Panc1 (cell line): ENCODE measurements at regions not wholly inside any gene's neighbourhood (a gene's known extent, or its start where the extent isn't known, plus 50 kb on each side); places are given as distances from the start of the nearest gene placed in this dataset.

Experiments
- ATAC-seq: fragments of 200-7000 bp; cut with Tn5 transposase; 2 replicates; pipeline ENCODE4 v1.9.1; 2020; ENCODE audit warnings: mild to moderate bottlenecking, moderate library complexity
- BruUV-seq: library from RNA; stranded (reverse); fragments of 400-500 nt; replicated peaks from 2 replicates; lab custom pipeline; 2021; lab: Mats Ljungman, UMichigan
- CTCF ChIA-PET: fragments of 300-600 bp; sonication (Branson Sonifier 250); formaldehyde crosslinking; loops from one replicate; lab custom pipeline; 2022; ENCODE audit warnings: antibody characterized with exemption; lab: Charles Lee
- POLR2A ChIA-PET: fragments of 300-600 bp; sonication (Branson Sonifier 250); formaldehyde crosslinking; loops from one replicate; lab custom pipeline; 2022; ENCODE audit warnings: antibody characterized with exemption; lab: Charles Lee
- DNase-seq: peaks from one replicate; pipeline ENCODE4 v3.0.0-alpha.2; 2010; ENCODE audit warnings: low read depth, low spot score
- H3K27ac ChIP-seq: 2 replicates; pipeline ENCODE4 v1.5.1; 2011; ENCODE audit warnings: mild to moderate bottlenecking, low read length, inconsistent platforms
- H3K27me3 ChIP-seq: fragments of 200-500 bp; sonication (Bioruptor generic); 2 replicates; pipeline ENCODE4 v1.6.0; 2014; ENCODE audit warnings: low read length, inconsistent platforms; ENCODE audit not compliant: control insufficient read depth, insufficient read depth
- H3K36me3 ChIP-seq: fragments of 200-500 bp; sonication (Bioruptor generic); 2 replicates; pipeline ENCODE4 v1.5.1; 2014; ENCODE audit warnings: inconsistent platforms, mild to moderate bottlenecking, low read length, moderate library complexity; ENCODE audit not compliant: control insufficient read depth, insufficient read depth
- H3K4me1 ChIP-seq: 2 replicates; pipeline ENCODE4 v1.5.1; 2011; ENCODE audit warnings: inconsistent platforms, mild to moderate bottlenecking, low read length, moderate library complexity; ENCODE audit not compliant: control insufficient read depth, insufficient read depth
- H3K4me3 ChIP-seq, 2 experiments: 2 replicates each; pipeline ENCODE4 v1.5.1; 2011 to 2012; ENCODE audit warnings: low read depth in 2 of 2, low read length in 2 of 2, mild to moderate bottlenecking in 2 of 2, inconsistent platforms in 1 of 2, moderate library complexity in 1 of 2
- H3K9me3 ChIP-seq: fragments of 200-500 bp; sonication (Bioruptor generic); 2 replicates; pipeline ENCODE4 v1.5.1; 2014; ENCODE audit warnings: low read depth, mild to moderate bottlenecking, inconsistent platforms, low read length, moderate library complexity; ENCODE audit not compliant: control insufficient read depth, insufficient read depth
- POLR2AphosphoS5 ChIP-seq: IDR thresholded peaks from 2 replicates; pipeline ENCODE4 v1.6.1; 2012; ENCODE audit warnings: mild to moderate bottlenecking, low read depth, low read length, moderate library complexity
- REST ChIP-seq, 2 experiments: IDR thresholded peaks; 2 replicates each; pipeline ENCODE4 v1.6.1; 2011 to 2012; ENCODE audit warnings: low read depth in 2 of 2, control low read depth in 1 of 2, low read length in 1 of 2, mild to moderate bottlenecking in 1 of 2, moderate library complexity in 1 of 2; ENCODE audit not compliant: insufficient read depth in 1 of 2
- SIN3A ChIP-seq: IDR thresholded peaks from 2 replicates; pipeline ENCODE4 v1.6.1; 2012; ENCODE audit warnings: low read depth, mild to moderate bottlenecking, low read length, moderate library complexity, borderline replicate concordance; ENCODE audit not compliant: insufficient read depth
- TCF7L2 ChIP-seq: IDR thresholded peaks from 2 replicates; pipeline ENCODE4 v1.6.1; 2011; ENCODE audit warnings: mild to moderate bottlenecking, low read depth, low read length, inconsistent platforms
- in situ Hi-C: cut with HindIII; loops from 2 replicates; pipeline ENCODE4 v1.10.0; 2016; ENCODE audit warnings: low sequenced_read_pairs, low pct_unique_long_range_greater_than_20kb
- intact Hi-C: fragments of 100-400 bp; cut with micrococcal nuclease; formaldehyde crosslinking; loops from one replicate; pipeline ENCODE4 v1.10.0; 2022; ENCODE audit not compliant: unreplicated experiment
- TF ChIP-seq, protein P1 (sequence below): fragments of 450-650 bp; IDR thresholded peaks from 2 replicates; pipeline ENCODE4 v1.5.1; 2017; ENCODE audit warnings: mild to moderate bottlenecking

DNA sequence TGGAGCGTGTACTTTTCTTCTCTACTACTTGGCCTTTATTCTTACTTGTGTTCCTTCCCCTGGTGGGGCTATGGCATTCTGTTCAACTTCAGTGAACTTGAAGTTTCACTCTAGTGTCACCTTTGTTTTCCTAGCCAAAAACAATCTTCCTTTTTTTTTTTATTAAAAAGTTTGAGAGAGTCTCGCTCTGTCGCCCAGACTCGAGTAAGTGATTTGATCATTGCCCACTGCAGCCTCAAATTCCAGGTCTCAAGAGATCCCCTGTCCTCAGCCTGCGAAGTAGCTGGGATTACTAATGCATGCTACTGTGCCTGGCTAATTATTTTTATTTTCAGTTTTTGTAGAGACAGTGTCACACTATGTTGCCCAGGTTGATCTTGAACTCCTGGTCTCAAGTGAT is 124.8 kb downstream of the SST start:
- in situ Hi-C loops (no loop called here), intact Hi-C loops (no loop called here)
- H3K36me3 ChIP-seq: no peaks in the 10 kb centered on the region
- ATAC-seq (no peak), DNase-seq (no peak)
- ChIA-PET POLR2A (no interaction called here), CTCF (no interaction called here)
- TF ChIP-seq, protein P1, sequence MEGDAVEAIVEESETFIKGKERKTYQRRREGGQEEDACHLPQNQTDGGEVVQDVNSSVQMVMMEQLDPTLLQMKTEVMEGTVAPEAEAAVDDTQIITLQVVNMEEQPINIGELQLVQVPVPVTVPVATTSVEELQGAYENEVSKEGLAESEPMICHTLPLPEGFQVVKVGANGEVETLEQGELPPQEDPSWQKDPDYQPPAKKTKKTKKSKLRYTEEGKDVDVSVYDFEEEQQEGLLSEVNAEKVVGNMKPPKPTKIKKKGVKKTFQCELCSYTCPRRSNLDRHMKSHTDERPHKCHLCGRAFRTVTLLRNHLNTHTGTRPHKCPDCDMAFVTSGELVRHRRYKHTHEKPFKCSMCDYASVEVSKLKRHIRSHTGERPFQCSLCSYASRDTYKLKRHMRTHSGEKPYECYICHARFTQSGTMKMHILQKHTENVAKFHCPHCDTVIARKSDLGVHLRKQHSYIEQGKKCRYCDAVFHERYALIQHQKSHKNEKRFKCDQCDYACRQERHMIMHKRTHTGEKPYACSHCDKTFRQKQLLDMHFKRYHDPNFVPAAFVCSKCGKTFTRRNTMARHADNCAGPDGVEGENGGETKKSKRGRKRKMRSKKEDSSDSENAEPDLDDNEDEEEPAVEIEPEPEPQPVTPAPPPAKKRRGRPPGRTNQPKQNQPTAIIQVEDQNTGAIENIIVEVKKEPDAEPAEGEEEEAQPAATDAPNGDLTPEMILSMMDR: no peak
- TF ChIP-seq TCF7L2 (no peak), SIN3A (no peak), REST (IDR thresholded peaks at IDR 0.05; ENCODE audit: insufficient read depth in 1 of 2, low read depth in 2 of 2, low read length in 1 of 2) (no peak), POLR2AphosphoS5 (no peak)
- no TSS peak for BruUV-seq
- H3K4me1 ChIP-seq: no peaks in the 10 kb centered on the region
- no peaks in the 10 kb centered on the region for H3K27me3 ChIP-seq
- H3K9me3 ChIP-seq: no peaks in the 10 kb centered on the region
- H3K27ac ChIP-seq: no peak overlapping the region
- no peak overlapping the region for H3K4me3 ChIP-seq

DNA sequence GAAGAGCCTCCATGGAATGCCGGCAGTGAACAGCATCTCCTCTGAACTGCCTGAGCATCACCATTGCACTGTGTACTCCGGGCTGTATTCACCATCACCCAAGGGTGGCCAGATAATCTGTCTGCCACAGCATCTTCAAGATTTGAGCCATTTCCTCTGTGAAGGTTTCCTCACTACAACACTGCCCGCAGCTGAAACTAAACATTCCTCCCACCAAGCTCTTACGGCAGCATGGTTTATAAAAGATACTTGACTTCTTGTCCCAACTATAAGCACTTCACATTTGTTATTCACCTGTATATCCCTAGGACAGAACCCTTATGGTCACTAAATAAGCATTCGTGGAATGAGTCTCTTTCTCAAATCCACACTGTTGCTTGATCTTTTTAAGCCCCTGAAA is 125.9 kb downstream of the SST start:
- ChIA-PET CTCF (no interaction called here), POLR2A (no interaction called here)
- Histone ChIP-seq H3K4me1 (no peaks in the 10 kb centered on the region), H3K36me3 (no peaks in the 10 kb centered on the region), H3K9me3 (no peaks in the 10 kb centered on the region), H3K4me3 (no peak overlapping the region), H3K27me3 (no peaks in the 10 kb centered on the region), H3K27ac (no peak overlapping the region)
- intact Hi-C loops: no loop called here
- no TSS peak for BruUV-seq
- DNase-seq (no peak), ATAC-seq (no peak)
- in situ Hi-C loops: no loop called here
- TF ChIP-seq SIN3A: no peak
- TF ChIP-seq POLR2AphosphoS5: no peak
- TF ChIP-seq REST (IDR thresholded peaks at IDR 0.05; ENCODE audit: insufficient read depth in 1 of 2, low read depth in 2 of 2, low read length in 1 of 2): no peak
